ENCODE measurements at regions not wholly inside any gene's neighbourhood (a gene's known extent, or its start where the extent isn't known, plus 50 kb on each side); places are given as distances from the start of the nearest gene placed in this dataset.
A peak's percentile ranks its signal among the peaks of the same experiment; 100 is the strongest.

DNA sequence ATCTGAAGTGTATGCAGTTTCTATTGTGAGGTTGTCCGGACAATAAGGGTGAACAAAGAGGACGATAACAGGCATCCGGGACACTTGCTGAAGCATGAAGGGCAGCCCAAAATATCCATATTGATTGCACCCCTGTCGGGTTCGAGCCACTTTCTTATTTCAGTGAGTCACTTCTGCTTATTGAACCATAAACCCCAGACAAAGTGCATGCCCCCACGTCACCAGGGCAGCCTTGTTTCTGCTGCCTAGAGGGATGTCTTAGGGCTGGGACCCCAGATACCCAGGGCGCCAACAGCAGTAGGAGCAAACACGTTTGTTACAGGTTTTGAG lies 175.3 kb upstream of the LYZL1 start:
- TF ChIP-seq EZH2phosphoT487 (IDR thresholded peaks at IDR 0.05; ENCODE audit: borderline replicate concordance, low read length) = no peak
- TF ChIP-seq, protein P1, sequence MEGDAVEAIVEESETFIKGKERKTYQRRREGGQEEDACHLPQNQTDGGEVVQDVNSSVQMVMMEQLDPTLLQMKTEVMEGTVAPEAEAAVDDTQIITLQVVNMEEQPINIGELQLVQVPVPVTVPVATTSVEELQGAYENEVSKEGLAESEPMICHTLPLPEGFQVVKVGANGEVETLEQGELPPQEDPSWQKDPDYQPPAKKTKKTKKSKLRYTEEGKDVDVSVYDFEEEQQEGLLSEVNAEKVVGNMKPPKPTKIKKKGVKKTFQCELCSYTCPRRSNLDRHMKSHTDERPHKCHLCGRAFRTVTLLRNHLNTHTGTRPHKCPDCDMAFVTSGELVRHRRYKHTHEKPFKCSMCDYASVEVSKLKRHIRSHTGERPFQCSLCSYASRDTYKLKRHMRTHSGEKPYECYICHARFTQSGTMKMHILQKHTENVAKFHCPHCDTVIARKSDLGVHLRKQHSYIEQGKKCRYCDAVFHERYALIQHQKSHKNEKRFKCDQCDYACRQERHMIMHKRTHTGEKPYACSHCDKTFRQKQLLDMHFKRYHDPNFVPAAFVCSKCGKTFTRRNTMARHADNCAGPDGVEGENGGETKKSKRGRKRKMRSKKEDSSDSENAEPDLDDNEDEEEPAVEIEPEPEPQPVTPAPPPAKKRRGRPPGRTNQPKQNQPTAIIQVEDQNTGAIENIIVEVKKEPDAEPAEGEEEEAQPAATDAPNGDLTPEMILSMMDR (IDR thresholded peaks at IDR 0.05; ENCODE audit: low read depth, low read length, poor library complexity, severe bottlenecking) = no peak
- Histone ChIP-seq H3K9me3 (ENCODE audit: control insufficient read depth, insufficient read depth, low read length) (peaks cover 3% of the 10 kb centered on the region), H3K36me3 (ENCODE audit: control insufficient read depth, low read length) (no peaks in the 10 kb centered on the region), H4K20me1 (ENCODE audit: control insufficient read depth, insufficient read depth, low read depth, low read length) (no peaks in the 10 kb centered on the region), H3K79me2 (ENCODE audit: control insufficient read depth, low read length) (no peaks in the 10 kb centered on the region), H3K4me1 (ENCODE audit: control insufficient read depth, low read length) (no peaks in the 10 kb centered on the region), H3K9me2 (replicated peaks; ENCODE audit: control insufficient read depth, low read length) (no peaks in the 10 kb centered on the region), H3K27ac (ENCODE audit: low read depth, low read length) (no peak overlapping the region), H3K27me3 (ENCODE audit: control insufficient read depth, low read length) (no peaks in the 10 kb centered on the region), H3F3A (ENCODE audit: control insufficient read depth, insufficient read depth) (no peaks in the 10 kb centered on the region), H3K4me3 (ENCODE audit: low read length) (no peak overlapping the region), H3K4me2 (ENCODE audit: low read length) (no peak overlapping the region)

DNA sequence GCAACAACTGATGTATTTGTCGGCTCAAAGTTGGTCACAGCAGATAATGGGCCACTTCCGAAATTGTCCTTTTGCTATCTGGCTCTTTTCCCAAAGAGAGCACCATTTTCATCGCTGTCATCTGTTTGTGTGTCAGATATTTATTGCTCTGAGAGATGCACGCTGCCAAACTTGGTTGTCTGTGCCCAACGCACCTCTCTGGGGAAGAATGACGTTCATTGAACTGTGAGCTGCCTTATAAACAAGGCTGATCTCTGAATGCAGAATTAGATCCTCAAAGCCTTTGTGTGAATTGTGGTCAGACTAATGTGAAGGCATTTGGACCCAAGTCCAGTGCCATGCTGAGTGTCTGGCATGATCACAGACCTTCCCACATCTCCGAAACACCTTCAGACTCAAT lies 174.7 kb upstream of the LYZL1 start:
- H3F3A ChIP-seq (ENCODE audit: control insufficient read depth, insufficient read depth) = no peaks in the 10 kb centered on the region
- no peak overlapping the region for H3K4me2 ChIP-seq (ENCODE audit: low read length)
- no peaks in the 10 kb centered on the region for H3K9me2 ChIP-seq (replicated peaks; ENCODE audit: control insufficient read depth, low read length)
- no peaks in the 10 kb centered on the region for H3K36me3 ChIP-seq (ENCODE audit: control insufficient read depth, low read length)
- H3K9me3 ChIP-seq (ENCODE audit: control insufficient read depth, insufficient read depth, low read length) = peaks cover 3% of the 10 kb centered on the region
- H3K27ac ChIP-seq (ENCODE audit: low read depth, low read length) = no peak overlapping the region
- H3K4me1 ChIP-seq (ENCODE audit: control insufficient read depth, low read length) = no peaks in the 10 kb centered on the region
- no peak overlapping the region for H3K4me3 ChIP-seq (ENCODE audit: low read length)
- H3K27me3 ChIP-seq (ENCODE audit: control insufficient read depth, low read length) = no peaks in the 10 kb centered on the region
- H3K79me2 ChIP-seq (ENCODE audit: control insufficient read depth, low read length) = no peaks in the 10 kb centered on the region
- TF ChIP-seq, protein P1 (IDR thresholded peaks at IDR 0.05; ENCODE audit: low read depth, low read length, poor library complexity, severe bottlenecking) = no peak
- TF ChIP-seq EZH2phosphoT487 (IDR thresholded peaks at IDR 0.05; ENCODE audit: borderline replicate concordance, low read length) = no peak
- H4K20me1 ChIP-seq (ENCODE audit: control insufficient read depth, insufficient read depth, low read depth, low read length) = no peaks in the 10 kb centered on the region

DNA sequence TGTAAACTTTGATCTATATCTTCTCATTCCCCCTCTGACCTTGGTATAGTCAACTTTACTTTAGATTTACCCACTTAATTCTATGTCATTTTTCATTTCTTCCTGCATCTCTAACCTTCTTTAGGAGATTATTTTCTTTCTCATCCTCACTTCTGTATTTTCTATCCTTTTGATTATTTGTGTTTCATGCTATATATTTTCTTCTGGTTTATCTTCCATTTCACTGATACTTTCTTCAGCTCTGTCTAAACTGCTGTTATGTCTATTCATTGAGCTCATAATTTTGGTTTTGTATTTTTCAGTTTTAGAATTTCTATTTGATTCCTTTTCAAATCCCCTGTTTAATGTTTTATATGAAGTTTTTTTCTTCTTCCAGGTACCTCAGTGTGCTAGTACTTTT lies 171.1 kb upstream of the LYZL1 start:
- peaks cover 3% of the 10 kb centered on the region for H3K9me3 ChIP-seq (ENCODE audit: control insufficient read depth, insufficient read depth, low read length)
- no peak overlapping the region for H3K4me3 ChIP-seq (ENCODE audit: low read length)
- no peaks in the 10 kb centered on the region for H3K4me1 ChIP-seq (ENCODE audit: control insufficient read depth, low read length)
- H3K4me2 ChIP-seq (ENCODE audit: low read length) = no peak overlapping the region
- H3K27ac ChIP-seq (ENCODE audit: low read depth, low read length) = no peak overlapping the region
- no peaks in the 10 kb centered on the region for H3K9me2 ChIP-seq (replicated peaks; ENCODE audit: control insufficient read depth, low read length)
- H3F3A ChIP-seq (ENCODE audit: control insufficient read depth, insufficient read depth) = no peaks in the 10 kb centered on the region
- H3K36me3 ChIP-seq (ENCODE audit: control insufficient read depth, low read length) = no peaks in the 10 kb centered on the region
- H3K79me2 ChIP-seq (ENCODE audit: control insufficient read depth, low read length) = no peaks in the 10 kb centered on the region
- no peaks in the 10 kb centered on the region for H3K27me3 ChIP-seq (ENCODE audit: control insufficient read depth, low read length)
- H4K20me1 ChIP-seq (ENCODE audit: control insufficient read depth, insufficient read depth, low read depth, low read length) = no peaks in the 10 kb centered on the region
- TF ChIP-seq, protein P1 (IDR thresholded peaks at IDR 0.05; ENCODE audit: low read depth, low read length, poor library complexity, severe bottlenecking) = no peak
- TF ChIP-seq EZH2phosphoT487 (IDR thresholded peaks at IDR 0.05; ENCODE audit: borderline replicate concordance, low read length) = no peak

DNA sequence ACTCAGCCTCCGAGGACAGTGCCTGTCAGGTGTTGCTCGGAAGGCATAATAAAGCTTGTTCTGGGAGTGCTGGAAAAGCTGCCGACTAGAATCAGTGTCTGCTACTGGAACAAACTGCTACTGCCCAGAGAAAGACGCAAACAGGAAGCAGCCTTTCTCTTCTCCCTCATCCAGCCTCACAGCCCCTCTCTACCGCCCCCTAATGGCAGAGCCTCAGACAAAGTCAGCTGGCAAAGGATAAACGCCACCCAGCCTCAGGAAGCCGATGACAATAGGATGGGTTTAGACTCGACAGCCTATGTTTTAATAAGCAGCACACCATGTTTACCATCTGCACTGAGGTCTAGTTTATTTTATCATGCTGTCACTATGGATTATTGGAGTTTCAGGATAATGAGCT lies 169.5 kb upstream of the LYZL1 start:
- H3K36me3 ChIP-seq (ENCODE audit: control insufficient read depth, low read length) = no peaks in the 10 kb centered on the region
- no peak overlapping the region for H3K27ac ChIP-seq (ENCODE audit: low read depth, low read length)
- H3K4me2 ChIP-seq (ENCODE audit: low read length) = no peak overlapping the region
- no peak overlapping the region for H3K4me3 ChIP-seq (ENCODE audit: low read length)
- H3K27me3 ChIP-seq (ENCODE audit: control insufficient read depth, low read length) = no peaks in the 10 kb centered on the region
- no peaks in the 10 kb centered on the region for H3K4me1 ChIP-seq (ENCODE audit: control insufficient read depth, low read length)
- no peak for TF ChIP-seq EZH2phosphoT487 (IDR thresholded peaks at IDR 0.05; ENCODE audit: borderline replicate concordance, low read length)
- TF ChIP-seq, protein P1 (IDR thresholded peaks at IDR 0.05; ENCODE audit: low read depth, low read length, poor library complexity, severe bottlenecking) = peak; percentile 52
- H3K9me2 ChIP-seq (replicated peaks; ENCODE audit: control insufficient read depth, low read length) = no peaks in the 10 kb centered on the region
- no peaks in the 10 kb centered on the region for H3K79me2 ChIP-seq (ENCODE audit: control insufficient read depth, low read length)
- no peaks in the 10 kb centered on the region for H3F3A ChIP-seq (ENCODE audit: control insufficient read depth, insufficient read depth)
- no peaks in the 10 kb centered on the region for H4K20me1 ChIP-seq (ENCODE audit: control insufficient read depth, insufficient read depth, low read depth, low read length)
- peaks cover 3% of the 10 kb centered on the region for H3K9me3 ChIP-seq (ENCODE audit: control insufficient read depth, insufficient read depth, low read length)

All from DOHH2 (cell line).